ENCODE measurements at regions not wholly inside any gene's neighbourhood (a gene's known extent, or its start where the extent isn't known, plus 50 kb on each side); places are given as distances from the start of the nearest gene placed in this dataset.

DNA sequence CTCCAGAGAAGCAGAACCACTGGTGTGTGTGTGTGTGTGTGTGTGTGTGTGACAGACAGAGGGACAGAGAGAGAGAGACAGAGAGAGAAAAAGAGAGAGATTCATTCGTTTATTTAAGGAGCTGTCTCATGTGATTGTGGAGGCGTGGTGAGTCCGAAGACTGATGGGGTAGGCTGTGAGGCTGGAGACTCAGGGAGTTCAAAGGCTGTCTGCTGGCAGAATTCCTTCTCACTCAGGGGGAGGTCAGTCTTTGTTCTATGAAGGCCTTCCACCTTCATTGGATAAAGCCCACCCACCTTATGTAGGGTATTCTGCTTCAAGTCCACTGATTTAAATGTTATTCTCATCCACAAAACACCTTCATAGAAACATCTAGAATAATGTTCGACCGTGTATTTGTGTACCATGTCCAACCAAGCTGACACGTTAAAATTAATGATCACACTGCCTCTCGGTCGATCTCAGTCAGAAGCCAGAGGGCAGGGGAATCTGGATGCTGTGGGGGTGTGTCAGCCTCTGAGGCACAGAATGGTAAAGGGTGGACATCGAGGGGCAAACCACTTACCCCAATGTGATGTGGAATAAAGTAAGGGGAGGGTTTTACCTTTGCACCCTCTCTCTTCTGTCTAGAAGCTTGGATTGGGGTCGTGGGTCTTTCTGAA is 275.6 kb downstream of the SLC4A3 start:
- Histone ChIP-seq H3K4me3 (no peak overlapping the region), H4K20me1 (replicated peaks; ENCODE audit: control insufficient read depth, insufficient read depth, low read length) (no peaks in the 10 kb centered on the region), H3K4me1 (replicated peaks in 1 of 2; ENCODE audit: control insufficient read depth in 2 of 2, insufficient read depth in 2 of 2, low read length in 2 of 2) (no peaks in the 10 kb centered on the region), H3K27ac (ENCODE audit: extremely low read depth, low read depth, low read length) (no peak overlapping the region), H3K4me2 (ENCODE audit: insufficient read depth, low read length) (no peak overlapping the region), H2AFZ (ENCODE audit: low read depth, low read length) (no peak overlapping the region), H3K36me3 (ENCODE audit: control insufficient read depth, insufficient read depth, low read length) (no peaks in the 10 kb centered on the region), H3K9me3 (replicated peaks; ENCODE audit: control insufficient read depth, insufficient read depth, low read depth, low read length) (no peaks in the 10 kb centered on the region), H3K27me3 (ENCODE audit: control insufficient read depth in 2 of 2, insufficient read depth in 2 of 2, low read length in 2 of 2) (no peaks in the 10 kb centered on the region), H3K9ac (ENCODE audit: insufficient read depth in 1 of 2, low read depth in 2 of 2, low read length in 2 of 2) (no peak overlapping the region), H3K79me2 (ENCODE audit: control insufficient read depth, insufficient read depth, low read length) (no peaks in the 10 kb centered on the region), H3K9me1 (ENCODE audit: control insufficient read depth, insufficient read depth, low read length) (no peaks in the 10 kb centered on the region)
- ATAC-seq (no peak), DNase-seq (ENCODE audit: extremely low read depth in 1 of 4, low spot score in 3 of 4) (no peak), FAIRE-seq (no peak)
- intact Hi-C loops (cut with micrococcal nuclease): no loop called here
- BruUV-seq (replicated peaks): no TSS peak
- ChIA-PET CTCF (ENCODE audit: low intra/inter-chr PET ratio) (no interaction called here), POLR2A (no interaction called here)
- in situ Hi-C loops (cut with MboI): no loop called here
- no peak for TF ChIP-seq BACH1 (tag; IDR thresholded peaks at IDR 0.05)
- no peak for TF ChIP-seq NBN (IDR thresholded peaks at IDR 0.05; ENCODE audit: low read depth)
- TF ChIP-seq ARID2 (IDR thresholded peaks at IDR 0.05): no peak
- no peak for TF ChIP-seq CGGBP1 (CRISPR knock-in tag; IDR thresholded peaks at IDR 0.05)
- TF ChIP-seq NR0B1 (IDR thresholded peaks at IDR 0.05; ENCODE audit: partially characterized antibody): no peak
- no peak for TF ChIP-seq L3MBTL2 (IDR thresholded peaks at IDR 0.05)
- no peak for TF ChIP-seq SNIP1 (IDR thresholded peaks at IDR 0.05; ENCODE audit: low read depth)
- TF ChIP-seq ZBTB43 (CRISPR knock-in tag; IDR thresholded peaks at IDR 0.05): no peak
- TF ChIP-seq, protein P1, sequence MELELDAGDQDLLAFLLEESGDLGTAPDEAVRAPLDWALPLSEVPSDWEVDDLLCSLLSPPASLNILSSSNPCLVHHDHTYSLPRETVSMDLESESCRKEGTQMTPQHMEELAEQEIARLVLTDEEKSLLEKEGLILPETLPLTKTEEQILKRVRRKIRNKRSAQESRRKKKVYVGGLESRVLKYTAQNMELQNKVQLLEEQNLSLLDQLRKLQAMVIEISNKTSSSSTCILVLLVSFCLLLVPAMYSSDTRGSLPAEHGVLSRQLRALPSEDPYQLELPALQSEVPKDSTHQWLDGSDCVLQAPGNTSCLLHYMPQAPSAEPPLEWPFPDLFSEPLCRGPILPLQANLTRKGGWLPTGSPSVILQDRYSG (tag; conservative IDR thresholded peaks at IDR 0.05; ENCODE audit: low read depth): no peak
- no peak for TF ChIP-seq ZNF232 (CRISPR knock-in tag; IDR thresholded peaks at IDR 0.05)
- TF ChIP-seq ZNF165 (CRISPR knock-in tag; IDR thresholded peaks at IDR 0.05; ENCODE audit: borderline replicate concordance): no peak
- no peak for TF ChIP-seq SMAD1 (IDR thresholded peaks at IDR 0.05; ENCODE audit: low read depth, low read length, partially characterized antibody)
- TF ChIP-seq ZHX1 (conservative IDR thresholded peaks at IDR 0.05; ENCODE audit: low read length): no peak
- no peak for TF ChIP-seq FOXA1 (IDR thresholded peaks at IDR 0.05; ENCODE audit: borderline replicate concordance)
- no peak for TF ChIP-seq MTA1 (IDR thresholded peaks at IDR 0.05; ENCODE audit: borderline replicate concordance)
- TF ChIP-seq MCM3 (IDR thresholded peaks at IDR 0.05): no peak
- WGBS (ENCODE audit: insufficient coverage, low coverage, missing lambda C conversion rate): 0% methylated on average over 7 of the region's 10 CpGs

Data from K562 (cell line).